HepG2 (cell line): ENCODE measurements at regions not wholly inside any gene's neighbourhood (a gene's known extent, or its start where the extent isn't known, plus 50 kb on each side); places are given as distances from the start of the nearest gene placed in this dataset.

ENCODE experiments used
- ATAC-seq: fragments of 200-7000 bp; cut with Tn5 transposase; 3 replicates; pipeline ENCODE4 v1.9.1; 2020; ENCODE audit warnings: mild to moderate bottlenecking, moderate library complexity
- BruUV-seq: library from RNA; stranded (reverse); fragments of 400-500 nt; replicated peaks from 2 replicates; lab custom pipeline; 2021; lab: Mats Ljungman, UMichigan
- CTCF ChIA-PET: fragments of 300-600 bp; formaldehyde crosslinking; extraction: SDS; loops from one replicate; lab custom pipeline; 2021; ENCODE audit warnings: low total read pairs, inconsistent platforms, low intra/inter-chr PET ratio; lab: Yijun Ruan, JAX
- POLR2A ChIA-PET: fragments of 350-600 bp; sonication (Branson Sonifier 250); formaldehyde crosslinking; loops from one replicate; lab custom pipeline; 2020; ENCODE audit warnings: antibody characterized with exemption, inconsistent platforms; lab: Yijun Ruan, JAX
- DNase-seq: peaks from one replicate; pipeline ENCODE4 v3.0.0-alpha.2; 2015; ENCODE audit warnings: low spot score
- FAIRE-seq: peaks from 3 replicates; lab custom pipeline; 2011; peaks lifted over from hg19 to GRCh38; lab: Jason Lieb, UNC
- H2AFZ ChIP-seq: one replicate; pipeline ENCODE4 v1.6.1; 2011; ENCODE audit warnings: low read length, inconsistent platforms
- H3K27ac ChIP-seq: fragments of 300-600 bp; 3 replicates; pipeline ENCODE4 v1.8.0; 2011; ENCODE audit warnings: mixed run types, mild to moderate bottlenecking, mixed read lengths, low read length, inconsistent platforms; ENCODE audit not compliant: insufficient read depth; ENCODE audit errors: extremely low read length
- H3K27me3 ChIP-seq, 2 experiments: fragments of 200-600 bp in 1 of 2; 2 replicates in 1 of 2; 3 replicates in 1 of 2; pipeline versions ENCODE4 v1.6.0 to v1.8.0; 2011; ENCODE audit warnings: low read length in 2 of 2, mild to moderate bottlenecking in 2 of 2, moderate library complexity in 2 of 2, inconsistent platforms in 1 of 2; ENCODE audit not compliant: insufficient read depth in 2 of 2, control insufficient read depth in 1 of 2
- H3K36me3 ChIP-seq, 2 experiments: fragments of 200-600 bp in 1 of 2; replicated peaks in 1 of 2; 2 replicates in 1 of 2; 3 replicates in 1 of 2; pipeline versions ENCODE4 v1.5.1 to v1.8.0; 2011; ENCODE audit warnings: low read length in 2 of 2, inconsistent platforms in 1 of 2; ENCODE audit not compliant: insufficient read depth in 2 of 2, control insufficient read depth in 1 of 2
- H3K4me1 ChIP-seq: 2 replicates; pipeline ENCODE4 v1.5.1; 2012; ENCODE audit warnings: low read length, inconsistent platforms; ENCODE audit not compliant: insufficient read depth
- H3K4me2 ChIP-seq: 2 replicates; pipeline ENCODE4 v1.6.0; 2011; ENCODE audit warnings: low read depth, low read length, inconsistent platforms
- H3K4me3 ChIP-seq, 3 experiments: fragments of 200-600 bp in 1 of 3; sonication (generic), shearing (Covaris generic) in 1 of 3; replicated peaks in 1 of 3; 2 replicates each; pipeline ENCODE4 v1.5.1; 2011 to 2016; ENCODE audit warnings: low read length in 3 of 3, inconsistent platforms in 2 of 3, low read depth in 2 of 3, mild to moderate bottlenecking in 2 of 3, control low read depth in 1 of 3, mixed read lengths in 1 of 3; ENCODE audit not compliant: insufficient read depth in 1 of 3
- H3K79me2 ChIP-seq: one replicate; pipeline ENCODE4 v1.6.1; 2011; ENCODE audit warnings: low read length, inconsistent platforms; ENCODE audit not compliant: insufficient read depth
- H3K9ac ChIP-seq: 2 replicates; pipeline ENCODE4 v1.6.0; 2011; ENCODE audit warnings: mild to moderate bottlenecking, low read depth, low read length, inconsistent platforms; ENCODE audit not compliant: insufficient read depth
- H3K9me3 ChIP-seq: 2 replicates; pipeline ENCODE4 v1.5.1; 2012; ENCODE audit warnings: mild to moderate bottlenecking, low read length
- H4K20me1 ChIP-seq: 2 replicates; pipeline ENCODE4 v1.6.0; 2011; ENCODE audit warnings: inconsistent platforms, mild to moderate bottlenecking, low read length, moderate library complexity; ENCODE audit not compliant: insufficient read depth
- ARHGAP35 ChIP-seq: sonication (generic); formaldehyde crosslinking; IDR thresholded peaks from 2 replicates; pipeline ENCODE4 v1.9.0; 2022; ENCODE audit warnings: mild to moderate bottlenecking, inconsistent platforms, moderate library complexity, missing genetic modification reagents, borderline replicate concordance
- GATA4 ChIP-seq: sonication (generic); IDR thresholded peaks from 2 replicates; pipeline ENCODE4 v1.6.1; 2016; ENCODE audit warnings: antibody characterized with exemption, low read depth, borderline replicate concordance
- JUND ChIP-seq: sonication (generic); formaldehyde crosslinking; IDR thresholded peaks from 2 replicates; pipeline ENCODE4 v1.8.0; 2022; ENCODE audit warnings: mild to moderate bottlenecking, missing genetic modification reagents
- MYC ChIP-seq: sonication (generic); formaldehyde crosslinking; IDR thresholded peaks from 2 replicates; pipeline ENCODE4 v1.9.0; 2021; ENCODE audit warnings: missing genetic modification reagents, borderline replicate concordance
- NFE2L2 ChIP-seq: fragments of 150-350 bp; IDR thresholded peaks from 2 replicates; pipeline ENCODE4 v1.6.1; 2014; ENCODE audit warnings: low read length
- POLR2AphosphoS2 ChIP-seq: IDR thresholded peaks from 2 replicates; pipeline ENCODE4 v1.6.1; 2011; ENCODE audit warnings: low read depth, low read length, improper control_type of control experiment
- SP2 ChIP-seq: sonication (generic); formaldehyde crosslinking; IDR thresholded peaks from 2 replicates; pipeline ENCODE4 v1.5.1; 2020; ENCODE audit warnings: mild to moderate bottlenecking, missing genetic modification reagents
- TP53 ChIP-seq: sonication (generic); formaldehyde crosslinking; conservative IDR thresholded peaks from 2 replicates; pipeline ENCODE4 v1.4.0; 2020; ENCODE audit warnings: missing genetic modification reagents
- ZBTB1 ChIP-seq: sonication (generic); formaldehyde crosslinking; IDR thresholded peaks from 2 replicates; pipeline ENCODE4 v1.4.0; 2020; ENCODE audit warnings: missing genetic modification reagents, borderline replicate concordance
- ZBTB7B ChIP-seq: sonication (generic); formaldehyde crosslinking; IDR thresholded peaks from 2 replicates; pipeline ENCODE4 v1.4.0; 2020; ENCODE audit warnings: missing genetic modification reagents
- ZFX ChIP-seq: sonication (generic); formaldehyde crosslinking; IDR thresholded peaks from 2 replicates; pipeline ENCODE4 v1.4.0; 2020; ENCODE audit warnings: mild to moderate bottlenecking, low read depth, missing genetic modification reagents, moderate library complexity
- ZNF143 ChIP-seq: sonication (generic); formaldehyde crosslinking; IDR thresholded peaks from 2 replicates; pipeline ENCODE4 v1.4.0; 2020; ENCODE audit warnings: missing genetic modification reagents
- ZNF3 ChIP-seq: IDR thresholded peaks from 2 replicates; pipeline ENCODE4 v1.7.0; 2017; ENCODE audit warnings: inconsistent platforms
- ZNF326 ChIP-seq: sonication (generic); formaldehyde crosslinking; IDR thresholded peaks from 2 replicates; pipeline ENCODE4 v1.4.0; 2020; ENCODE audit warnings: missing genetic modification reagents, borderline replicate concordance
- ZNF354B ChIP-seq: sonication (generic); formaldehyde crosslinking; IDR thresholded peaks from 2 replicates; pipeline ENCODE4 v1.8.0; 2022; ENCODE audit warnings: mild to moderate bottlenecking, missing genetic modification reagents
- ZNF839 ChIP-seq: sonication (generic); formaldehyde crosslinking; IDR thresholded peaks from 2 replicates; pipeline ENCODE4 v1.4.0; 2020; ENCODE audit warnings: missing genetic modification reagents, mild to moderate bottlenecking, borderline replicate concordance
- ZNF841 ChIP-seq: sonication (generic); formaldehyde crosslinking; IDR thresholded peaks from 2 replicates; pipeline ENCODE4 v1.8.1; 2023; ENCODE audit warnings: missing genetic modification reagents, borderline replicate concordance
- WGBS: methylation state at CpG from one replicate; pipeline ENCODE4 v1.1.6; 2017; ENCODE audit warnings: low lambda C conversion rate; 5-methylcytosine and 5-hydroxymethylcytosine counted together
- in situ Hi-C: cut with HindIII; loops from 2 replicates; pipeline ENCODE4 v1.10.0; 2017; ENCODE audit warnings: low pct_unique_long_range_greater_than_20kb; ENCODE audit not compliant: extremely low pct_ligation_motif_present
- intact Hi-C: fragments of 100-400 bp; cut with micrococcal nuclease; formaldehyde crosslinking; loops from one replicate; pipeline ENCODE4 v1.10.0; 2022; ENCODE audit not compliant: unreplicated experiment
- TF ChIP-seq, protein P1 (sequence below): sonication (generic); formaldehyde crosslinking; IDR thresholded peaks from 2 replicates; pipeline ENCODE4 v1.4.0; 2020; ENCODE audit warnings: missing genetic modification reagents
- TF ChIP-seq, protein P2 (sequence below): IDR thresholded peaks from 2 replicates; pipeline ENCODE4 v1.6.1; 2016; ENCODE audit warnings: low read depth, control low read depth

DNA sequence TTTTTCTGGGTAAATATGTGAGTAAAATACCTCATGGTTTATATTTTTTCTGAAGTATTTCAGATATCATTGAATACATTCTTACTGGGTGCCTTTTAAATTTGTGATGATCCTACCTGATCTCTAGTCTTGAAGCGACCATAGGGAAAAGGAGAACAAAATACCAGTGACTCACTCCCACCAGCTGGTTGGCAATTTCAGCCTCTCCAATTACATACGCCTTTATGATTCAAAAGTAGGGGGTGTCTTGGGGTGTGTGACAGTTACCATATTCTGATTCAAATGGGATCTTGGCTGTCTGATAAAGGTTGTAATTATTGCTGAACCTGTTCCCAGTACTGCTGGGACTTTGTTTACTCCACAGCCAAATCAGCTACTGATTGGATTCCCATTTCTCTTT is 175.9 kb upstream of the NXPH2 start:
- BruUV-seq: no TSS peak
- no peak for FAIRE-seq
- DNase-seq: no peak
- ChIA-PET CTCF (no interaction called here), POLR2A (no interaction called here)
- no peak overlapping the region for H2AFZ ChIP-seq
- no peaks in the 10 kb centered on the region for H3K36me3 ChIP-seq
- in situ Hi-C loops: no loop called here
- no peaks in the 10 kb centered on the region for H4K20me1 ChIP-seq
- no peak for TF ChIP-seq ZNF326 (CRISPR knock-in tag)
- TF ChIP-seq ZBTB7B (CRISPR knock-in tag): no peak
- no peak for TF ChIP-seq TP53 (CRISPR knock-in tag)
- no peak for TF ChIP-seq ZNF143 (CRISPR knock-in tag)
- no peak for TF ChIP-seq SP2
- no peaks in the 10 kb centered on the region for H3K79me2 ChIP-seq
- 0% methylated on average over 1 of the region's 2 CpGs for WGBS
- H3K4me1 ChIP-seq: no peaks in the 10 kb centered on the region
- H3K27me3 ChIP-seq: no peaks in the 10 kb centered on the region
- H3K4me3 ChIP-seq: no peak overlapping the region
- intact Hi-C loops: no loop called here
- H3K4me2 ChIP-seq: no peak overlapping the region
- no peak for ATAC-seq
- H3K27ac ChIP-seq: no peak overlapping the region
- no peaks in the 10 kb centered on the region for H3K9me3 ChIP-seq
- H3K9ac ChIP-seq: no peak overlapping the region

DNA sequence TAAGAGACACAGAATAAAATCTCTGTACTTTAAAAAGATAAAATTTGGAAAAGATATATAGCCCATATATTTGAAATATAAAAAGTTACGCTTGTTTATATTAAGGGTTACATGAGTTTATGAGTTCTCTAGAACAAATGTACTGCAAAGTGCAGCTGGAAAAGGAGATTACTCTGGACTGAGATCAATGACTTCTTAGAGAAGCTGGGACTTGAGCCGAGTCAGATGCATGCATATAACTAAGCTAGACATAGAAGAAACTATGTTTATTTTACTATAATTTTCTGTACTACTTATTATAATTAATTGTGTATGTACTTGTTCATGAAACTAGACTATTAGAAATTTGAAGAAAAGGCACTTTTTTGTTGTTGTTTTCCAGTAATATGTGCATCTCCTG is 170.3 kb upstream of the NXPH2 start:
- ChIA-PET CTCF (no interaction called here), POLR2A (no interaction called here)
- no TSS peak for BruUV-seq
- no peak overlapping the region for H3K27ac ChIP-seq
- H3K4me3 ChIP-seq: no peak overlapping the region
- WGBS: 11% methylated on average over 2 of the region's 2 CpGs
- no peaks in the 10 kb centered on the region for H3K79me2 ChIP-seq
- no peaks in the 10 kb centered on the region for H4K20me1 ChIP-seq
- FAIRE-seq (no peak), ATAC-seq (no peak), DNase-seq (no peak)
- no peak overlapping the region for H2AFZ ChIP-seq
- intact Hi-C loops (no loop called here), in situ Hi-C loops (no loop called here)
- no peaks in the 10 kb centered on the region for H3K9me3 ChIP-seq
- H3K4me1 ChIP-seq: no peaks in the 10 kb centered on the region
- no peak overlapping the region for H3K9ac ChIP-seq
- no peak overlapping the region for H3K4me2 ChIP-seq
- no peaks in the 10 kb centered on the region for H3K27me3 ChIP-seq
- H3K36me3 ChIP-seq: no peaks in the 10 kb centered on the region
- TF ChIP-seq GATA4 (no peak), JUND (CRISPR knock-in tag) (no peak), ZBTB1 (CRISPR knock-in tag) (no peak), ZNF354B (CRISPR knock-in tag) (no peak), ZNF3 (CRISPR knock-in tag) (no peak), ZNF839 (CRISPR knock-in tag) (no peak), ZFX (CRISPR knock-in tag) (no peak), MYC (no peak), POLR2AphosphoS2 (no peak), ARHGAP35 (CRISPR knock-in tag) (no peak), NFE2L2 (no peak), ZNF841 (no peak)
- TF ChIP-seq, protein P1, sequence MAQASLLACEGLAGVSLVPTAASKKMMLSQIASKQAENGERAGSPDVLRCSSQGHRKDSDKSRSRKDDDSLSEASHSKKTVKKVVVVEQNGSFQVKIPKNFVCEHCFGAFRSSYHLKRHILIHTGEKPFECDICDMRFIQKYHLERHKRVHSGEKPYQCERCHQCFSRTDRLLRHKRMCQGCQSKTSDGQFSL (CRISPR knock-in tag): no peak
- TF ChIP-seq, protein P2, sequence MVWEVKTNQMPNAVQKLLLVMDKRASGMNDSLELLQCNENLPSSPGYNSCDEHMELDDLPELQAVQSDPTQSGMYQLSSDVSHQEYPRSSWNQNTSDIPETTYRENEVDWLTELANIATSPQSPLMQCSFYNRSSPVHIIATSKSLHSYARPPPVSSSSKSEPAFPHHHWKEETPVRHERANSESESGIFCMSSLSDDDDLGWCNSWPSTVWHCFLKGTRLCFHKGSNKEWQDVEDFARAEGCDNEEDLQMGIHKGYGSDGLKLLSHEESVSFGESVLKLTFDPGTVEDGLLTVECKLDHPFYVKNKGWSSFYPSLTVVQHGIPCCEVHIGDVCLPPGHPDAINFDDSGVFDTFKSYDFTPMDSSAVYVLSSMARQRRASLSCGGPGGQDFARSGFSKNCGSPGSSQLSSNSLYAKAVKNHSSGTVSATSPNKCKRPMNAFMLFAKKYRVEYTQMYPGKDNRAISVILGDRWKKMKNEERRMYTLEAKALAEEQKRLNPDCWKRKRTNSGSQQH (CRISPR knock-in tag): no peak
